Mesothelial cell of epicardium (in vitro differentiated cells): ENCODE measurements at regions not wholly inside any gene's neighbourhood (a gene's known extent, or its start where the extent isn't known, plus 50 kb on each side); places are given as distances from the start of the nearest gene placed in this dataset.

Experiments used
- DNase-seq, 2 experiments: peaks; one replicate each; pipeline ENCODE4 v3.0.0; 2021; ENCODE audit warnings: low spot score in 2 of 2; ENCODE audit not compliant: unreplicated experiment in 2 of 2
- H3K27ac Mint-ChIP-seq: 2 replicates; pipeline ENCODE4 v1.8.0; 2021; ENCODE audit warnings: mixed read lengths
- H3K27me3 Mint-ChIP-seq: 2 replicates; pipeline ENCODE4 v1.8.0; 2021; ENCODE audit warnings: low read depth, mixed read lengths
- H3K36me3 Mint-ChIP-seq: 2 replicates; pipeline ENCODE4 v1.8.0; 2021; ENCODE audit warnings: mixed read lengths
- H3K4me1 Mint-ChIP-seq: 2 replicates; pipeline ENCODE4 v1.8.0; 2021; ENCODE audit warnings: mixed read lengths
- H3K4me3 Mint-ChIP-seq: 2 replicates; pipeline ENCODE4 v1.8.0; 2021; ENCODE audit warnings: mild to moderate bottlenecking, moderate library complexity, mixed read lengths
- H3K9me3 Mint-ChIP-seq: 2 replicates; pipeline ENCODE4 v1.8.0; 2021; ENCODE audit warnings: mixed read lengths
- TF ChIP-seq, protein P1 (sequence below): fragments of 200-600 bp; sonication (generic); IDR thresholded peaks from one replicate; pipeline ENCODE4 v1.5.0; 2021; ENCODE audit warnings: antibody characterized with exemption; ENCODE audit not compliant: unreplicated experiment

DNA sequence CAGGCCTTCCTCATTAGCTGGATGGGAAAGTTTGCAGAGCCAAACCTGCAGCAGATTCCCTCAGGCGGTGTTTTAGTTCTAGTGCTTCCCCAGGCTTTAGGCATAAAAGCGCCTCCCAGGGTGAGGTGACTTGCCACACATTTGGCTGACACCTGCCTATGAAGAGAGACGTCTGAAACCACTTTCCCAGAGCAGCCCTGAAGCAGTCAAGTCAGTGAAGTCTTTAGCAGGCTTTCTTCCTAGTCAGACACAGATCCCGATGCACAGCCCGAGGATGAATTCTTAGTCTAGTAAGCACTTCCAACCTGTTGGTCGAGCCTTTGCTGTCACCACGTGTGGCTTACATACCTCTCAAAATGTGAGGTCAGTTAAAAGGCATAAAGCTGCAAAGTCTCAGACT lies 484.1 kb downstream of the SMARCA1 start:
- Mint-ChIP-seq H3K4me1 (no peaks in the 10 kb centered on the region), H3K27me3 (no peaks in the 10 kb centered on the region), H3K36me3 (peaks cover 3% of the 10 kb centered on the region), H3K27ac (no peak overlapping the region), H3K9me3 (peaks cover 3% of the 10 kb centered on the region), H3K4me3 (no peak overlapping the region)
- DNase-seq, result no peak
- TF ChIP-seq, protein P1, sequence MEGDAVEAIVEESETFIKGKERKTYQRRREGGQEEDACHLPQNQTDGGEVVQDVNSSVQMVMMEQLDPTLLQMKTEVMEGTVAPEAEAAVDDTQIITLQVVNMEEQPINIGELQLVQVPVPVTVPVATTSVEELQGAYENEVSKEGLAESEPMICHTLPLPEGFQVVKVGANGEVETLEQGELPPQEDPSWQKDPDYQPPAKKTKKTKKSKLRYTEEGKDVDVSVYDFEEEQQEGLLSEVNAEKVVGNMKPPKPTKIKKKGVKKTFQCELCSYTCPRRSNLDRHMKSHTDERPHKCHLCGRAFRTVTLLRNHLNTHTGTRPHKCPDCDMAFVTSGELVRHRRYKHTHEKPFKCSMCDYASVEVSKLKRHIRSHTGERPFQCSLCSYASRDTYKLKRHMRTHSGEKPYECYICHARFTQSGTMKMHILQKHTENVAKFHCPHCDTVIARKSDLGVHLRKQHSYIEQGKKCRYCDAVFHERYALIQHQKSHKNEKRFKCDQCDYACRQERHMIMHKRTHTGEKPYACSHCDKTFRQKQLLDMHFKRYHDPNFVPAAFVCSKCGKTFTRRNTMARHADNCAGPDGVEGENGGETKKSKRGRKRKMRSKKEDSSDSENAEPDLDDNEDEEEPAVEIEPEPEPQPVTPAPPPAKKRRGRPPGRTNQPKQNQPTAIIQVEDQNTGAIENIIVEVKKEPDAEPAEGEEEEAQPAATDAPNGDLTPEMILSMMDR, result no peak

DNA sequence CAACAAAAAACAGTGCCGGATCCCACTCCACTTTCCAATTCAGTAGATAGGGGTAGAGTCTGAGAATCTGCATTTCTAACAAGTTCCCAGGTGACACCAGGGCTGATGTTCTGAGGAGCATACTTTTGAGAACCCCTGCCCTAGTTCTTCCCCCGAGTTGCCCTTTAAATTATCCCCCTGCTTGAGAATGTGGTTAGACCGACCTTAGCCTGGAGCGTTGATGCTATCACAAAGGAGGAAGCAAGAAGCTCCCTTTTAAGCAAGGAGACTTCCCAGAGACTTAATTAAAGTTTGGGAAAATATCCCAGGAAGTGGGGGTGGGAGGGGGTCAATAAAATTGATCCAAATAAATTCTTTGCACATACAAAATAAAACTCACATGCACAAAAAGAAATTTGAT lies 485.9 kb downstream of the SMARCA1 start:
- TF ChIP-seq, protein P1, result no peak
- H3K9me3 Mint-ChIP-seq, result no peaks in the 10 kb centered on the region
- H3K27me3 Mint-ChIP-seq, result no peaks in the 10 kb centered on the region
- H3K27ac Mint-ChIP-seq, result no peak overlapping the region
- no peaks in the 10 kb centered on the region for H3K4me1 Mint-ChIP-seq
- no peak for DNase-seq
- no peak overlapping the region for H3K4me3 Mint-ChIP-seq
- H3K36me3 Mint-ChIP-seq, result no peaks in the 10 kb centered on the region

DNA sequence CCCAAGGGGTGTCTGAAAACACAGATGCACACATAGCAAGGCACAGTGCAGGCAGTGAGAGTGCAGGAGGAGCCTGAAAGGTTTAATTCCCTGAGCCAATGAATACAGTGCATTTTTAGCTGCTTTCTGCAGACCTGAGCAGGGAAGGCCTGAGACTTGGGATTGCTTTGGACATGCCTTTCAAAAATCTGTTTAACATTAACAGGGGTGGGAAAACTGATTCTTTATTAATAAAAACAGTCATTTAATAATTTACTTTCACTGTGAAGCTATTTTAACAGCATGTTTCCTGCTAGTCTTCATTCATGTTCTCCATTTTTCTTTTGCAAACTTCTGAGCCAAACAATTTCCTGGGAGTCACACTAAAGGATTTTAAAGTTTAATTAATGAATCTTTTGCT lies 488.1 kb downstream of the SMARCA1 start:
- TF ChIP-seq, protein P1, result no peak
- no peaks in the 10 kb centered on the region for H3K36me3 Mint-ChIP-seq
- no peak overlapping the region for H3K4me3 Mint-ChIP-seq
- H3K4me1 Mint-ChIP-seq, result no peaks in the 10 kb centered on the region
- H3K9me3 Mint-ChIP-seq, result no peaks in the 10 kb centered on the region
- H3K27ac Mint-ChIP-seq, result no peak overlapping the region
- DNase-seq, result no peak
- no peaks in the 10 kb centered on the region for H3K27me3 Mint-ChIP-seq

DNA sequence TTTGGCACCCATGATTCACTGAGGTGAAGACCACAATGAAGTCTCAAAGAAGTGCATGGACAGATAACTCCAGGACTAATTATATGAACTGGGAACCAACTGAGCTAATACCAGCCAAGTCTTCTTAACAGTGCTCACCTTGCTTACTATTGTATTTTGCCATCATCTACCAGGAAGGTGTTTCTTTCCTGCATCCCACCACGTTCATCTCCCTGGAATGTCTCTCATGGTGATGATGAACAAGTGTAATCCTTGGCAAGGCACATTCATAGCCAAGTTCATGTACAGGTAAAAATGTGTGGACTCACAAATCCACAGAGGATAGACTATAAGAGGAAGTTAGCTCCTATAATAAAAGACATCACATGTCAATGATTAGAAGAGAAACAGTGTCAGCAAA lies 489.1 kb downstream of the SMARCA1 start:
- no peak overlapping the region for H3K27ac Mint-ChIP-seq
- TF ChIP-seq, protein P1, result no peak

DNA sequence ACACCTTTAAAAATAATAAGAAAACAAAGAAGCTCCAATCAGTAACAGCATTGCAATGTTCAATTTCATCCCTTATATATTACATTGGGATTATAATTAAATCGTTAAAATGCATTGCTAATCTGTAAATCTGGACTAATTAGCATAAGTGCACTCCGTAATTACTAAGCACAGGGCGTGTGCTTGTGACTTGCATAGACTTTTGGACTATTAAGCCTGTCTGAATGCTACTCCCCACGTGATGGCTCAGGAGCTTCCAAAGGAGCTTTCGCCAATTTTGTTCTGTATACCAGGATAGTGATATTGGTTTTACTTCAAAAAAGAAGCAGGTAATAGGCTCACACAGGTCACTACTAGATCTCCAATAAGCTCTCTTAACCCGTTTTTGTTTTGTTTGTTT lies 497.1 kb downstream of the SMARCA1 start:
- Mint-ChIP-seq H3K4me3 (no peak overlapping the region), H3K27me3 (no peaks in the 10 kb centered on the region), H3K4me1 (no peaks in the 10 kb centered on the region), H3K27ac (no peak overlapping the region), H3K36me3 (peaks cover 1% of the 10 kb centered on the region), H3K9me3 (peaks cover 26% of the 10 kb centered on the region)
- no peak for DNase-seq
- TF ChIP-seq, protein P1, result no peak

More for the DNA sequence above, 489.1 kb downstream of the SMARCA1 start:
- H3K36me3 Mint-ChIP-seq, result no peaks in the 10 kb centered on the region
- no peak for DNase-seq
- H3K4me3 Mint-ChIP-seq, result no peak overlapping the region
- H3K9me3 Mint-ChIP-seq, result no peaks in the 10 kb centered on the region
- H3K4me1 Mint-ChIP-seq, result no peaks in the 10 kb centered on the region
- H3K27me3 Mint-ChIP-seq, result no peaks in the 10 kb centered on the region

DNA sequence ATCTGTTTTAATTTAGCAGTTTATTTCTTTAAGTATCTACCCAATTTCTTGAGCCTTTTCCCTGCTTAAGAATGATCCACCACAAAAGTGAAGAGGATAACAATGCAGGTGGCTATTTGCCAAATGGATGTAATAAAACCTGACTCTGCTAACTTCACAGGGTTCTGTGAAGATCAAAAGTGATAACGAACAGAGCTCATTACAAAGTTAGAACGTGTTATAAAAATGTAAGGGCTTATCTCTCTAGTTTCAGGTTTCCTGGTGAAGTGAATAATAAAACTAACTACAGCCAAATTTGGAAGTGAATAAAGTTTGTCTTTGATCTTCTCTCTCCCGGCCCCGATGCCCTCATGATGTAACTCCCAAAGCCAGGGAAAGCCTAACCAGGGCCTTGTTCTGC lies 497.9 kb downstream of the SMARCA1 start:
- Mint-ChIP-seq H3K9me3 (peaks cover 26% of the 10 kb centered on the region), H3K4me3 (no peak overlapping the region), H3K36me3 (peaks cover 1% of the 10 kb centered on the region), H3K27me3 (no peaks in the 10 kb centered on the region), H3K4me1 (no peaks in the 10 kb centered on the region), H3K27ac (no peak overlapping the region)
- TF ChIP-seq, protein P1, result no peak
- no peak for DNase-seq
